ENCODE measurements at regions not wholly inside any gene's neighbourhood (a gene's known extent, or its start where the extent isn't known, plus 50 kb on each side); places are given as distances from the start of the nearest gene placed in this dataset.
A peak's percentile ranks its signal among the peaks of the same experiment; 100 is the strongest.

DNA sequence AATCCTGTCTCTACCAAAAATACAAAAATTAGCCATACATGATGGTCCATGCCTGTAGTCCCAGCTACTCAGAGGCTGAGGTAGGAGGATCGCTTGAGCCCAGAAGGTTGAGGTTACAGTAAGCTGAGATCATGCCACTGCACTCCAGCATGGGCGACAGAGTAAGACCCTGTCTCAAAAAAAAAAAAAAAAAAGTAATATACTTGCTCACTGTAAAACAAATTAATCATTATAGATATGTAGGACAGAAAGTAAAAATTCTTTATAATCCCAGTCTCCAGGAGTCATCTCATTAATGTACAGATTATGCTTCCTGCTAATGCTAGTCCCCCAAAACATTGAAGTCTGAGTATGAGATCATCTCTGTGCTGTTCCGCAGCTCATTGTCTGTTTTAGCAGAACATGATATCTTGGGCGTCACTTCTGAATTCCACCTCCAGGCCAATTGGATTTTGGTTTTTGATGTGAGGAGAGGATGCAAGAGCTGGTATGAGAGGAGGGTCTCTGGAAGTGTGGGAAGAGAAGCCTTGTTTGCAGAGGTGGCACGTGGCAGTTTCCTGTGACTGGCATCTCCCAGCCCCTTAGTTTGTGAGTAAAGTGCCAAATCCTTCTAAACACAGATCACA lies 75.4 kb upstream of the NPAS1 start:
- DNase-seq (ENCODE audit: extremely low read depth in 1 of 11, low read depth in 9 of 11, low spot score in 4 of 11) = no peak

DNA sequence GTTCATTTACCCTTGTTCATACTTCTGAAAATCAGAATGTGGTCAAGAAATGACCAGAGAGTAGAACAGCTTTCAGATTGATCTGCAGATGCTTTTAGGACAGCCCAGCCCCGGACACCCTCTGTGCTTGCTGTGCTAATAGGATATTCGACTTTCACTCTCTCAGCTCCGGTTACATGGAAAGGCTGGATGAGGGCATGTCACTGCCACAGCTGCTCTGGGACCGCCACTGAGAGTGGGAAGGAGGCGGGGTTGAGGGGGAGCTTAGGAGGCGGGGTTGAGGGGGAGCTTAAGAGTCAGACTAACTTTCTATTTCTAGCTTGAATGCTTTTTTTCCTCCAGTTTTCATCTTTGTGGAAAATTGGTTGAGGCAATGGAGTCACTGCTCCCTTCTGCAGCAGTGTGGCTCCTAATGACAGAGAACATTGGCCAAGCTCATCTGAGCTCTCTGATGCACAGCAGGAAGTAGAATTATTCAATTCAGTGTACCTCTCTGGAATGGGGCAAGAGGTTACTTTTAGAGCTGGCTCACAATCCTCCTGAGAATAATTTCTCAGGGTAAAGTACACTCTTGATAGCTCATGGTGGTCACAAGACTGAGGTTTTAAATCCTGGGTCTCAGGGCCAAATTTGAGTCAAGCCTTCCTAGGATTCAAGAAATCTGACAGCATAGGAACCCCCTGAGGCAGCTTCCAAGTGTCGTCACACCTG lies 74.6 kb upstream of the NPAS1 start:
- peak; percentile 62 to 88 (median 78) for DNase-seq (ENCODE audit: extremely low read depth in 1 of 11, low read depth in 9 of 11, low spot score in 4 of 11)

DNA sequence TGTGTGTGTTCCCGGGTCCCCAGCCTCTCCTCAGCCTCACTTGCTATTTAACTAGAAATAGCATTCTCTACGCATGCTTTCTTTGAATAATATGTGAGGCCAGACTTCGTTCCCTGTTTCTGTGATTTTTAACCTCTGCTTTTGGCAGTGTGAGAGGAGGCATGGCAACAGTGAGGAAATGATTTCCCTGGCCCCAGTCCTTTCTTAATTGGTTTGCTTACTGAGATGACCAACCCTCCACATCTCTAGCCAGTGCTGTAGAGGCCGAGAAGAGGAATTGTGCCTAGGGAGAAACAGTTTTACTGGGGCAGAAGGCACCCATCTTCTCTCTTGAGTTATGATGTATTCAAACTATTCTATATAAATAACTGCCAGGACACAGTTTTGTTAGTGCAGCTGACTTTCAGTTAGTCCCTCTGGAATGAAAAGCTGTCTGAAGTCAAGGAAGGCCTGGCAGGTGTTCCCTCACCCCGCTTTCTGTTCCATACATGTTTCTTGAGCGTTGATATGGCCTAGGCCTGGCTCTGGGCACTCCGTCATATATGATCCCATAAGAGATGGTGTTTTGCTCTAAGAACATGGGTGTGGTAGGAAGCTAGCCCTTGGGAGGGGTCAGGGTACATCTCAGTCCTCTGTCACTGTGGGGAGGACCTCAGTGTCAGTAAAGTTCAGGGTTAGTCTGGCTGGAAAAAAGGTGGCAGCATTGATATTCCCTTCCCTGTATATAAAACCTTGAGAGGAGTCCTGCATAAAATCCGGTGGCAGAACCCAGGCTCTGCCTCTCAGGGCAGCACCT lies 73.7 kb upstream of the NPAS1 start:
- no peak for DNase-seq (ENCODE audit: extremely low read depth in 1 of 11, low read depth in 9 of 11, low spot score in 4 of 11)

DNA sequence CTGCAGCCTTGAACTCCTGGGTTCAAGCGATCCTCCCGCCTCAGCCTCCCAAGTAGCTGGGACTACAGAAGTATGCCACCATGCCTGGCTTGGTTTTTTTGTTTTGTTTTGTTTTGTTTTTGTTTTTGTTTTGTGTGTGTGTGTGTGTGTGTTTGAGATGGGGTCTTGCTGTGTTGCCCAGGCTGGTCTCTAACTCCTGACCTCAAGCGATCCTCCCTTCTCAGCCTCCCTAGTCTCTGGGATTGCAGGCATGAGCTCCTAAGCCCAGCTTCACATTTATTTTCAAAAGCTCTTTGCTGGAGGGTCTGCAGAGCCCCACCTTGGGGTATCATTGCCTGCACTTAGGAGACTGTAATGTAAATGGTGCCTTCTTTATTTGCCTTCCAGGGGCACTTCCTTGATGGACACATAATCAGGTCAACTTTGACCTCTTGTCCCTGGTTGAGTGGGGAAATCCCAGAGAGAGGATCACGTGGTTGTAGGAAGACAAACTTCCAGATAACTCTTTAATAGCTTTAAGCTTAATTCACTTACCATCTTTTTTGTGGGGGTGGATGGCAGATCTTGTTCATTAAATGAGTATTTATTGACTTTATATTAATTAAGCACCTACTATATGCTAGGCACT lies 72.9 kb upstream of the NPAS1 start:
- DNase-seq (ENCODE audit: extremely low read depth in 1 of 11, low read depth in 9 of 11, low spot score in 4 of 11) = no peak

DNA sequence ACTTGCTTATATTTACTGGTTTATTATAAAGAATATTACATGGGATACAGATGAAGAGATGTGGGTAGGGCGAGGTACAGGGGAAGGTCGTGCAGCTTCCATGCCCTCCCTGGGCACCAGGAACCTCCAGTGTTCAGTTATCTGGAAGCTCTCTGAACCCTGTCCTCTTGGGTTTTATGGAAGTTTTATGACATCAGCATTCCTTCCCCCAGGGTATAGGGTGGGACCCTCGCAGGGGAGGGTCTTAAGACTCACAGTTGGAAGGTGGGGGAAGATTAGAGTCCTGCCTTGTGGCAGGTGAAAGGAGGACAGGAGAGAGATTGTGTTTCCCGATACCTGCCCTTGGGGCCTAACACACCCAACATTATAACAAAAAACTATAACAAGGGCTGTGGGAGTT lies 71.8 kb upstream of the NPAS1 start:
- DNase-seq (ENCODE audit: extremely low read depth in 1 of 11, low read depth in 9 of 11, low spot score in 4 of 11) = no peak

DNA sequence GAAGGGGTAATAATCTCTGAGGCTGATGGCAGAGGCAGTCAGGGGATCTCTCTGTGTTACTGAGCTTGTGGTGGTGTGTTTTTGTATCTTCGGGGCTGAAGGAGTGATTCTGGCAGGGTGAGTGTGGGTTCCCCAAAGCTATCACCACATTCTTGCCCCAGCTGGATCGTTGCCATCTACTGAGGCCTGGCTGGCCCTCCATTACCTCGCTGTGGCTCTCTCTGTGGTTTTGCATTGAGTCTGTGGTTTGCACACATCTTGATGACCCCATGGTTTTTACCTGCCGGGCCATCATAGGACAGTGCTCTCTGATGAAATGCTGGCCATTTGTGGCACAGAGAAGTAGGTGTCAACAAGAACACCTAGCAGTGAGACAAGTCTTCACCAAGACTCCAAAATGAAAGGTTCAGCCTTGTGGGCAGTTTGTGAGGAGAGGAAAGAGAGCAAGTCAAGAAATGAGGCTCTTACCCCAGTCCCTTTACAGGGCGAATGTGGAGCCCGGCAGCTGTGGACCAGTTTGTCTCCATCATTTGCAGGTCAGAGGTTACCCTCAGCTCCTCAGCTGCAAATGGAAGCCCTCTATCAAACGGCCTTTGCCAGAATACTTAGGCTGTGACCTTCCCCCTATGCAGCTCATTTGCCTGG lies 69.0 kb upstream of the NPAS1 start:
- no peak for DNase-seq (ENCODE audit: extremely low read depth in 1 of 11, low read depth in 9 of 11, low spot score in 4 of 11)

DNA sequence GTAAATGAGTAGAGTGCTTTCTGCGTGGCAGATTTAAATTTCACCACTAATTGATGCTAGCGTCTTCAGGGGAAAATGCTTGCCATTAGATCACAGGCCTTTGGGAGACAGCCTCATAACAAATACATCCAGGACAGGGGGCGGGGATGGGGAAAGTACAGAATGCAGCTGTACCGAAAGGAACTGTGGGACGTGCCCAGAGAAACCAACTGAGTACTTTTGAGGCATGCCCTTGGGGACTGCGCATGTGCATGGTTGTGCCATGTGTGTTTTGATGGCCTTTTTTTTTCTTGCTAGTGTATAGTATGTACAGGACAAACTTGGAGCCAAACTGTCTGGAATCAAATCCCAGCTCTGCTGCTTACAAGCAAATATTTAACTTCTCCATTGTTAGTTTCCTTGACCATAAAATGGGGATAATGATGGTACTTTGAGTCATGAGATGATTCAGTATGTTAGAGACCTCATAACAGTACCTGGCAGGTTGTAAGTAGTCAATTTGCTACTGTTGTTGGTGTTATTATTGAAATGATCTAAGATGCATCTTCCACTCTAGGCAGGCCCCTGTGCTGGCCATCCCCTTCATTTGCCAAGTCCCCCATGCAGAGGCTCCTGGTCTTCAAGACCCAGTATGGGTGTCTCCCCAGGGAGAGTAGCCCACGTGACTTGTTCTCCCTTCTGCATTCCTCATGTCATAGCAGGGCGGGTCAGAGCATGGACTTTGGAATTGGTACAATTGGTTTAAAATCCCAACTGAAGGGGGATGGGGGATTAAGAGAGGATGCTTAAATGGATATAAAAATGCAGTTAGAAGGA lies 68.3 kb upstream of the NPAS1 start:
- DNase-seq (ENCODE audit: extremely low read depth in 1 of 11, low read depth in 9 of 11, low spot score in 4 of 11) = no peak

GRCh38 chr19:46952874-46953273 lies 66.8 kb upstream of the NPAS1 start:
- DNase-seq (ENCODE audit: extremely low read depth in 1 of 11, low read depth in 9 of 11, low spot score in 4 of 11) = no peak

DNA sequence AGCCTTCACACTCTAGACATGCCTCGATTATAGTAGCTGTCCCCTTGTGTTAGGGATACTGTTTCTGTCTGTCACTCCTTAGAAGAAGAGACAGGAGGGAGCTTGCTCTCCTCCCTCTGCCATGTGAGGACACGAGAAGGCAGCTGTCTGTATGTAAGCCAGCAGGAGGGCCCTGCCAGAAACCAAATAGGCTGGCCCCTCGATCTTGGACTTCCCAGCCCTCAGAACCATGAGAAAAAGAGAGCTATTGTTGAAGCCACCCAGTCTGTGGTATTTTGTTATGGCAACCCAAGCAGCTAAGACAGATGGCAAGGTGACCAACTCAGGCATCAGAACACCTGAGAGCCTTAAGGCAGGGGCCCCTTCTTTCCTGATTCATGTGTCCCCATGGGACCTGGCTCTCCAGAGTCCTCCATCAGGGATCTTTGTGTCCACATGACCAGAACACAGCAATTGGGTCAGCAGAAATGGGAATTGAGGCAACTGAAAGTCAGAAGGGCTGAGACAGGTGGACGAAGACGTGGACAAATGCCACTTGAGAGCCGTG lies 65.6 kb upstream of the NPAS1 start:
- DNase-seq (ENCODE audit: extremely low read depth in 1 of 11, low read depth in 9 of 11, low spot score in 4 of 11) = no peak

DNA sequence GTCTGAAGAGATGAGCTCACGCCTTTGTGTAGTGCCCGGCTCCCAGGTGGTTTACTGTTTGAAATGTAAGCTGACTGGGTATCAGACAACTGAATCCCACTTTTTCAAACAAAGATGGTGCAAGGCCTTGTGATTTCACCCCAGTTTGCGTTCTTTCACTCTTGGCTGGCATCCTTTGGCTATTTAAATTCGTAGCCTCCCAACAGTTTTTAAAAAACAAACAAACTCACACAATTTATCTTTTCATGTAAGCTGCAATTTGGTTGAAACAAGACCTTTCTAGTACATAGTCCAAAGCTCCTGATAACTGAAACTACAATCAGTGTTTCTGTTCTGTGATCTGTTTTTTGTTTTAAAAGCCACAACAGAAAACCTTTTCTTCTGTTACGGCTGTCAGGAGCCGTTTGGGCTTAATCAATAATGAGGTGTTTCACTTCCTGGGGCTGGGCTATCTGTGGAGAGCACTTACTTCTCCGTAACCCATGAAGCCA lies 65.1 kb upstream of the NPAS1 start:
- DNase-seq (ENCODE audit: extremely low read depth in 1 of 11, low read depth in 9 of 11, low spot score in 4 of 11) = no peak

GRCh38 chr19:46954993-46955812 lies 64.4 kb upstream of the NPAS1 start:
- DNase-seq (ENCODE audit: extremely low read depth in 1 of 11, low read depth in 9 of 11, low spot score in 4 of 11) = no peak

DNA sequence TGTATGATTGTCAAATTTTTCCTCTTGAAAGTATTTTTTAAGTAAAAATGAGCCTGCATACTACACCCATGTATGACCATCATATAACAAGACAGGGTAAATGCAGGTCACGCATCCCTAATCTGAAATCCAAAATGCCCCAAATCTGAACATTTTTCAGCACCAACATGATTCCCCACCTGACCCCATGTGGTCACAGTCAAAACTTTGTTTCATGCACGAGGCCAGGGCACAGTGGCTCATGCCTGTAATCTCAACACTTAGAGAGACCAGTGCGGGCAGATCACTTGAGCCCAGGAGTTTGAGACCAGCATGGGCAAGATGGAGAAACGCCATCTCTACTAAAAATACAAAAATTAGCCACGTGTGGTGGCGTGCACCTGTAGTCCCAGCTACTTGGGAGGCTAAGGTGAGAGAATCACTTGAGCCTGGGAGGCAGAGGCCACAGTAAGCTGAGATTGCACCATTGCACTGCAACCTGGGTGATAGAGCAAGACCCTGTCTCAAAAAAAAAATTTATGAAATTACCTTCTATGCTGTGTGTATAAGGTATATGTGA lies 63.7 kb upstream of the NPAS1 start:
- no peak for DNase-seq (ENCODE audit: extremely low read depth in 1 of 11, low read depth in 9 of 11, low spot score in 4 of 11)

DNA sequence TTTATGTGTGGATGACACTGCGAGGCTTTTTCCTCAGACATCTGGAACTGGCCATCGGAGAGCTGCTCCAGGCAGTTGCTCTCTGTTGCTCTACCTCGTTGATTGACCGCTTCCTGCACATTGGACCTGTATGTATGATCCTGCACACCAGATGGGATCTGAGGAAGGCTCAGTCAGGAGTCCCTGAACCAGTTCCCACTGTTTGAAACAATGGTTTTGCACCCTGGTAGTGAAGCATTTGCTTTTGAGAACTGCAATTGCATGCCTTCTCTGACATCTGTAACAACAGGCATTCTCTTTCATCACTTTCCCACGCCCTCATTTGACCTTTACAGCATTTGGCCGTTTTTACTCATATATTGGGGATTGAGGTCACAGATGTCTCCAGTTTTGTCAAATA lies 61.1 kb upstream of the NPAS1 start:
- no peak for DNase-seq (ENCODE audit: extremely low read depth in 1 of 11, low read depth in 9 of 11, low spot score in 4 of 11)

DNA sequence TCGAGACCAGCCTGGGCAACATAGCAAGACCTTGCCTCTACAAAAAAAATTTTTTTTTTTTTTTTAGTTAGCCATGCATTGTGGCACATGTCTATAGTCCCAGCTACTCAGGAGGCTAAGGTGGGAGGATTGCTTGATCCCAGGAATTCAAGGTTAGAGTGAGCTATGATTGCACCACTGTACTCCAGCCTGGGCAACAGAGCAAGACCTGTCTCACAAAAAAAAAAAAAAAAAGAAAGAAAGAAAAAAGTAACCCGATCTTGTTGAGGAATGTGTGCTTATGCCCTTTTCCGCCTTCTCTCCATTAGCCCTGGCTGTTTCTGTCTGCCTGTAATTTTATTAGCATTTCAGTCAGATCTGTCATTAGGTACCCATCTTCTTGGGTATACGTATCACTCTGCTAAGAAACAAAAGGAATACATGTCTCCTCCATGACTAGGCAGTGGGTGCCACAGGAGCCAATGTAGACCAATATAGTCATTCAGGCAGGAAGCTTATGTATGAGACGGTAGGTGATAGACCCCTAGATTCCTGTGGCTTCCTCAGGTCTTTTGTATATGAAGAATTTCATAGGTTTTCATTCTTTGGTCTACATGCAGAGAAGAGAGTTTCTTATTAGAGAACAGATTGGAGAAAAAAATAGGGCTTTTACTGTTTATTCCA lies 59.6 kb upstream of the NPAS1 start:
- no peak for DNase-seq (ENCODE audit: extremely low read depth in 1 of 11, low read depth in 9 of 11, low spot score in 4 of 11)

DNA sequence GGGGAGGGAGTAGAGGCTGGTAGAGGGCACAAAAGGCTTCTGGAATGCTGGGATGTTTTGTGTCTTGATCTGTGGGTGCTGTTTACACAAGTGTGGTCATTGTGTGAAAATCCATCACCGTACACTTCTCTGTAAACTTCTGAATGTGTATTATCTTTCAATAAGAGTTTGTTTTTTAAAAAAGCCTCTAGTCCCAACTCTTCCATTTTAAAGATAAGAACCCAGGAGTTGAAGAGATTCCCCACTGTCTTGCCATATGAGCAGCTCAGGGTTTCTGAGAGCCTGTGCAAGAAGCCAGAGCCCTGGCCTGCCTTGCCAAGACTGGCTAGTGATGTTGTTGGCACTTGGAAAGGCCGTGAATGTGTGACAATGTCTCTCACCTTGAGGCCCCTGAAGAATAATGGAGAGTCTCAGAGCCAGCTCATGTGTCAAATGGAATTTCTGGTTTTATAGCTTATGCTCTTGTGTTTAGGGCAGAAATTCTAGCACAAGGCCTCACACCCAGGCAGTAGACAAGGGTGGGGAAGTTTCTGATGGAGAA lies 57.5 kb upstream of the NPAS1 start:
- no peak for DNase-seq (ENCODE audit: extremely low read depth in 1 of 11, low read depth in 9 of 11, low spot score in 4 of 11)

DNA sequence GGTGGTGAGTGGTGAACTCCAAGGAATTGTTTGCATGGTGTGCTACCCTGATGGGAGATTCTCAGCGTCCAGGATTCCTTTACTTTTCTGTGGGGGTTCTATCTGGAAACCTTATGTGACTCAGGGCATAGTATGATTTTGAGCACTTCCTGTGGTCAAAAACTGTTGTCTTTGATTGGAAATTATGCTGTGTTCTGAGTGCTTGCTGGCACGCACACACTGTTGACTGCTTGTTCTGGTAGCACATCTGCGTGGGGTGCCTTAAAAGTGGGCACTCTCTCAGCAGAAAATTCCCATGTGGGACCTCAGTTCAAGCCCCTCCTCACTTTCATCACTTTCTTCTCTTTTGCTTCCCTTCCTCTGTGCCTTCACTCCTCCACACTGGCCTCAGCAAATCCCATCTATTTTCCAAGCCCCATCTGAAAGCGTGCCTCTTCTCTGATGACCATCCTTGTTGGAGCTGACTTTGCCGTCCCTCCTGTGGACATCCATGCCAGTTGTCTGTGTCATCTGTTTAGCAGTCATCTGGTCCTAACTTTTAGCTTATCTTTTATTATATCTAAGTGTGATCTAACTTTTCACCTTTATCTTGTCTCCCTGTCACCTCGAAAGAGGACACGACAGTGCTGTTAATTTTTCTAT lies 56.4 kb upstream of the NPAS1 start:
- DNase-seq (ENCODE audit: extremely low read depth in 1 of 11, low read depth in 9 of 11, low spot score in 4 of 11) = no peak

Data from renal cortex interstitium (tissue), 11 donors.